Gastrocnemius medialis (tissue), 4 donors: ENCODE measurements at regions not wholly inside any gene's neighbourhood (a gene's known extent, or its start where the extent isn't known, plus 50 kb on each side); places are given as distances from the start of the nearest gene placed in this dataset.

Source experiments
- ATAC-seq, 2 donors: fragments of 150-250 bp; one replicate each; pipeline ENCODE4 v1.9.1; 2016
- DNase-seq, 2 donors: peaks; one replicate each; pipeline ENCODE4 v3.0.0-alpha.2; 2019
- H3K27ac ChIP-seq, 4 donors: fragments of 200-600 bp; sonication (generic); 1 replicate in 1 of 4; 2 replicates in 3 of 4; pipeline ENCODE4 v1.5.1; 2016 to 2018; ENCODE audit warnings: mild to moderate bottlenecking in 2 of 4, moderate library complexity in 1 of 4
- H3K27me3 ChIP-seq, 3 donors: fragments of 200-600 bp; sonication (generic) in 2 of 3; 1 replicate in 1 of 3; 2 replicates in 2 of 3; pipeline versions ENCODE4 v1.5.1 to v1.6.0; 2016 to 2019; ENCODE audit warnings: mild to moderate bottlenecking in 1 of 3, moderate library complexity in 1 of 3
- H3K36me3 ChIP-seq, 2 donors: fragments of 200-600 bp; sonication (generic) in 1 of 2; one replicate each; pipeline ENCODE4 v1.5.1; 2017 to 2018
- H3K4me1 ChIP-seq, 2 donors: fragments of 200-600 bp; sonication (generic) in 1 of 2; one replicate each; pipeline ENCODE4 v1.5.1; 2016 to 2017; ENCODE audit warnings: mild to moderate bottlenecking in 2 of 2
- H3K4me3 ChIP-seq, 4 donors: fragments of 200-600 bp; sonication (generic) in 3 of 4; 1 replicate in 1 of 4; 2 replicates in 3 of 4; pipeline ENCODE4 v1.5.1; 2016 to 2019; ENCODE audit warnings: mild to moderate bottlenecking in 2 of 4
- H3K9me3 ChIP-seq, 3 donors: fragments of 200-600 bp; sonication (generic) in 2 of 3; 1 replicate in 1 of 3; 2 replicates in 2 of 3; pipeline ENCODE4 v1.5.1; 2016 to 2019
- CTCF ChIP-seq, 5 experiments: fragments of 450-650 bp in 3 of 5; fragments of 200-600 bp in 2 of 5; sonication (generic) in 2 of 5; IDR thresholded peaks in 4 of 5; conservative IDR thresholded peaks in 1 of 5; 1 replicate in 4 of 5; 2 replicates in 1 of 5; pipeline ENCODE4 v1.5.1; 2016 to 2019; ENCODE audit warnings: antibody characterized with exemption in 5 of 5, mild to moderate bottlenecking in 3 of 5, moderate library complexity in 3 of 5
- POLR2A ChIP-seq, 2 donors: fragments of 450-650 bp; IDR thresholded peaks; one replicate each; pipeline ENCODE4 v1.6.1; 2017; ENCODE audit warnings: antibody characterized with exemption in 2 of 2, mild to moderate bottlenecking in 2 of 2, moderate library complexity in 2 of 2
- in situ Hi-C, 4 donors: fragments of 200-750 bp; cut with MboI; loops; one replicate each; pipeline versions ENCODE4 v1.15.0 to v1.8.0; 2017; ENCODE audit warnings: low sequenced_read_pairs in 4 of 4
- intact Hi-C: fragments of 100-400 bp; cut with DNase I; formaldehyde crosslinking; loops from one replicate; pipeline ENCODE4 v1.15.1; 2023; ENCODE audit warnings: low total_unique reads

- Histone ChIP-seq H3K4me3 (no peak overlapping the region), H3K27ac (no peak overlapping the region), H3K27me3 (no peaks in the 10 kb centered on the region), H3K36me3 (no peaks in the 10 kb centered on the region), H3K4me1 (no peaks in the 10 kb centered on the region), H3K9me3 (no peaks in the 10 kb centered on the region)
- in situ Hi-C loops: loop anchor here in 3 of 4 donors (25.0 kb wide), 1 partner anchor 613 kb away; no protein-coding TSS in a partner anchor
- DNase-seq (no peak), ATAC-seq (no peak)
- TF ChIP-seq POLR2A (IDR thresholded peaks at IDR 0.05) (no peak), CTCF (IDR thresholded peaks at IDR 0.05 in 4 of 5, conservative IDR thresholded peaks at IDR 0.05 in 1 of 5) (no peak)
- intact Hi-C loops: no loop called here
Measured at GRCh38 chr6:145199961-145200360, 535.4 kb downstream of the EPM2A start.

GRCh38 chr6:145204301-145204700 lies 531.0 kb downstream of the EPM2A start:
- Histone ChIP-seq H3K27me3 (no peaks in the 10 kb centered on the region), H3K4me3 (no peak overlapping the region), H3K4me1 (peaks cover 0 to 10% of the 10 kb centered on the region in 2 donors), H3K9me3 (no peaks in the 10 kb centered on the region), H3K27ac (no peak overlapping the region), H3K36me3 (no peaks in the 10 kb centered on the region)
- in situ Hi-C loops (loop anchor here in 3 of 4 donors (25.0 kb wide), 1 partner anchor 617 kb away; no protein-coding TSS in a partner anchor), intact Hi-C loops (no loop called here)
- ATAC-seq (no peak), DNase-seq (no peak)
- TF ChIP-seq POLR2A (IDR thresholded peaks at IDR 0.05) (no peak), CTCF (IDR thresholded peaks at IDR 0.05 in 4 of 5, conservative IDR thresholded peaks at IDR 0.05 in 1 of 5) (no peak)

GRCh38 chr6:145206247-145206907 lies 528.9 kb downstream of the EPM2A start:
- H3K36me3 ChIP-seq: no peaks in the 10 kb centered on the region
- H3K27me3 ChIP-seq: no peaks in the 10 kb centered on the region
- H3K4me3 ChIP-seq: no peak overlapping the region
- DNase-seq (no peak), ATAC-seq (no peak)
- no peak overlapping the region for H3K27ac ChIP-seq
- peaks cover 0 to 13% of the 10 kb centered on the region in 2 donors for H3K4me1 ChIP-seq
- TF ChIP-seq POLR2A (IDR thresholded peaks at IDR 0.05) (no peak), CTCF (IDR thresholded peaks at IDR 0.05 in 4 of 5, conservative IDR thresholded peaks at IDR 0.05 in 1 of 5) (no peak)
- in situ Hi-C loops (loop anchor here in 3 of 4 donors (25.0 kb wide), 1 partner anchor 619 kb away; no protein-coding TSS in a partner anchor), intact Hi-C loops (no loop called here)
- H3K9me3 ChIP-seq: no peaks in the 10 kb centered on the region

- Histone ChIP-seq H3K4me3 (no peak overlapping the region), H3K27me3 (no peaks in the 10 kb centered on the region), H3K4me1 (peaks cover 0 to 13% of the 10 kb centered on the region in 2 donors), H3K9me3 (no peaks in the 10 kb centered on the region), H3K36me3 (no peaks in the 10 kb centered on the region), H3K27ac (peak overlapping the region in 1 of 4 donors; percentile 8)
- no peak for DNase-seq
- intact Hi-C loops (no loop called here), in situ Hi-C loops (loop anchor here in 3 of 4 donors (25.0 kb wide), 1 partner anchor 621 kb away; no protein-coding TSS in a partner anchor)
- TF ChIP-seq CTCF (IDR thresholded peaks at IDR 0.05 in 4 of 5, conservative IDR thresholded peaks at IDR 0.05 in 1 of 5) (no peak), POLR2A (IDR thresholded peaks at IDR 0.05) (no peak)
- peak in 1 of 2 donors; percentile 13 for ATAC-seq
Measured at GRCh38 chr6:145208474-145208873, 526.8 kb downstream of the EPM2A start.
